Posterior vena cava (tissue), 2 donors: ENCODE measurements at regions not wholly inside any gene's neighbourhood (a gene's known extent, or its start where the extent isn't known, plus 50 kb on each side); places are given as distances from the start of the nearest gene placed in this dataset.
"Not testable (repeated sequence)": the region's sequence is repeated elsewhere in the genome, so short reads cannot be mapped to it uniquely, and the experiment has no call there.

Experiments
- DNase-seq: peaks from one replicate; pipeline ENCODE4 v3.0.0-alpha.2; 2020; ENCODE audit warnings: low spot score
- intact Hi-C, 2 donors: fragments of 100-400 bp; cut with DNase I; formaldehyde crosslinking; loops; one replicate each; pipeline versions ENCODE4 v1.14.1 to v1.14.2; 2022 to 2023
- donor health status: DM: yes; HTN: yes; CAD: no.
- donor health status: DM: yes; HTN: yes; CAD: no.

DNA sequence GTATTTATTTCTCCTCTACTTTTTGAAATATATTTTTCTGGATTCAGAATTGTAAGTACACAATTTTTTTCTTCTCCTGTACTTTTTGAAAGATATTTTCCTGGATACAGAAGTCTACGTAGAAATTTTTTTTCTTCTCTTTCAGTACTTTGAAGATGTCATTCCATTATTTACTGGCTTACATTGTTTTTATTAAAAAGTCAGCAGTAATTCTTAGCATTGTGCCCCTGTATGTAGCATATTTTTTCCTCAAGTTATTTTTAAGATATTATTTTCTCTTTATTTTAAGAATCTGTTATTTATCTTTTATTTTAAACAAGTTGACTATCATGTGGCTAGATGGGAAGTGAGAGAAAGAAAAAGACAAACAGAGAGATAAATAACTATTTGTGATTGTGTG lies 119.0 kb upstream of the NPSR1 start:
- no peak for DNase-seq
- intact Hi-C loops: no loop called here

DNA sequence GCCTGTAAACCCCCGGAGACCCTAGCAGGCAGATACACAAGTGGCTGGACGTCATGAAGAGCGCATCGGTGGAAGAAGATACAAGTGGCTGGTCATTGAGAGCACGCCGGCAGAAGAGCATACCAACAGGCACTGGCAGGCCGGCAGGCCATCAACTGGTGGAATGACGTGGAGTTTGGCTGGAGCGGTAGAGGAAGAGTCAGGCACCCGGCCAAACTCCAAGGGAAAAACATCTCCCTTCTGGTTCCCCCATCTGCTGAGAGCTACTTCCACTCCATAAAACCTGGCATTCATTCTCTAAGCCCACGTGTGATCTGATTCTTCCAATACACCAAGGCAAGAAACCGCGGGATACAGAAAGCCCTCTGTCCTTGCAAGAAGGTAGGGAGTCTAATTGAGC lies 113.4 kb upstream of the NPSR1 start:
- intact Hi-C loops: no loop called here
- peak; percentile 66 for DNase-seq

DNA sequence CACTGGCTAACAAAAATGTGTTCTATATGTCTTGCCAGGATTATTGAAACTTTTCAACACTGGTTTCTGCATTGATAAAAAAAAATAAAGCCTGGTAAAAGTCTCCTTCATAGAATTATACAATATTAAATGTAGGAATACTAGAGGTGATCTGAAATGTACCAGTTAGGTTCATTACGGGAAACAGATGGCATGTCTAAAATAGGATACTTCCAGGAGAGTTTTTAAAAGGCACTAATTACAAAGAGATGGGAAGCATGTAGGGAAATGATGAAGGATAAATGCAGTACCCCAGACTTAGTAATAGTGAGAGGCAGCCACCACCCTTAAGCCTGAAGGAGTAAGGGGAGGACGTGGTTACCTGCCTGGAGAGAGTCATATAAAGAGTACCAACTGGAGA lies 107.0 kb upstream of the NPSR1 start:
- DNase-seq: no peak
- intact Hi-C loops: no loop called here

DNA sequence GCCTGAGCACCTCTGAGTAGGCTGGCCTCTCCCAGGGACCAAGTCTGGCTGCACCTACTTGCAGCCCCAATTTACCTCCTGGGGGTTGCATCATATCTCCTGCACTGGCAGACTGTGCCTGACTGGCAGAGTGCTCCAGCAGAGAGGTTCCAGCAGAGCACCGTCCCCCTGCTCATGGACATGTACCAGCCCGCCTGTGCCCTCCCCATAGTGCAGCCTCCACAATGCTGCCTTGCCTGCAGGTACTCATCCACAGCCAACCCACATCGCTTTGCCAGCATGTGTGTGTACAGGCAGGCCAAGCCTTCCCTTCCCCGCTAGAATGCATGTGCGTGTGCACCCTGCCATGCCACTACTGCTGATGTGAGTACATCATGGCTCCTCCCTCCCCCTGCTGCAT lies 105.5 kb upstream of the NPSR1 start:
- intact Hi-C loops: no loop called here
- DNase-seq: no peak

DNA sequence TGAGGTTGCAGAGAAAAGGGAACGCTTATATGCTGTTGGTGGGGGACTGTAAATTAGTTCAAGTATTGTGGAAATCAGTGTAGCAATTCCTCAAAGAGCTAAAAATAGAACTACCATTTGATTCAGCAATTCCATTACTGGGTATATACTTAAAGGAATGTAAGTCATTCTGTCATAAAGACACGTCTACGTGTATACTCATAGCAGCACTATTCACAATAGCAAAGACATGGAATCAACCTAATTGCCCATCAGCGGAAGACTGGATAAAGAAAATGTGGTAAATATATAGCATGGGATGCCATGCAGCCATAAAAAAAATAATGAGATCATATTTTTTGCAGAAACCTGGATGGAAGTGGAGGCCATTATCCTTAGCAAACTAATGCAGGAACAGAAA lies 100.0 kb upstream of the NPSR1 start:
- DNase-seq: no peak
- intact Hi-C loops: no loop called here

DNA sequence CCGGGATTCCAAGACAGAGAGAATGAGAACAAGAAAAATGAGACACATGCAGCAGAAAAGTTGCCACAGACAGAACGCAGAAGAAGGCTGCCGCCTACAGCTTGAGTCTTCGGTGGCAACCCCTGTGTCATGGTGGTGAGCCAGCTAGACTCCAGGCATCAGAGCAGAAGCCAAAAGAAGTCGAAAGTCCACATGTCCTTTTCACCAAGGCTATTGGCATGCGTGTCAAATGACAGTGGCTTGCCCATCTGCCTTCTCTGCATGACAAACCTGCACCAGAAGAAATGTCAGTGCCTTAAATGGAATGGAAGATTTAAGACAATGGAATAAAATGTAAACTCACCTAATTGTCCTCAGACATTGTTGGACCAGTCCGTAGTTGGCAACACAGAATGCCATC lies 93.9 kb upstream of the NPSR1 start:
- intact Hi-C loops: no loop called here

DNA sequence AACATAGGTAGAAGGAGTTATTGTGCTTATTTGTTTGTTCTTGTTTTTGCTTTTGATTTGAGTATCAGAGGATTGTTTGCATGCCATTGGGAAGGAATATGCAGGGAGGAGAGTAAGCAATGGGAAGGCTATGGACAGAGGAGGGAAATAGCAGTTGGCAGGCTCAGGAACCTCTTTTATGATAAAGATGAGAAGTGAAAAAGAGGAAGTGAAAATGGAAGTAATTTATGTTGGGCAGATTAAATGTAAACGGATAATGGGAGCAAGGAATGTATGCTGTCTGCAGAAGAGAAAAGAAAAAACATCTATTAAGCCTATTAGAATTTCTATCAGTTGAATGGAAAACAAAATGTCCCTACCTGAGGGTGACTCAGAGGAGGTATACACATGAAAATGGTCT lies 90.1 kb upstream of the NPSR1 start:
- DNase-seq: no peak
- intact Hi-C loops: no loop called here

More for the DNA sequence above, 93.9 kb upstream of the NPSR1 start:
- DNase-seq: no peak

DNA sequence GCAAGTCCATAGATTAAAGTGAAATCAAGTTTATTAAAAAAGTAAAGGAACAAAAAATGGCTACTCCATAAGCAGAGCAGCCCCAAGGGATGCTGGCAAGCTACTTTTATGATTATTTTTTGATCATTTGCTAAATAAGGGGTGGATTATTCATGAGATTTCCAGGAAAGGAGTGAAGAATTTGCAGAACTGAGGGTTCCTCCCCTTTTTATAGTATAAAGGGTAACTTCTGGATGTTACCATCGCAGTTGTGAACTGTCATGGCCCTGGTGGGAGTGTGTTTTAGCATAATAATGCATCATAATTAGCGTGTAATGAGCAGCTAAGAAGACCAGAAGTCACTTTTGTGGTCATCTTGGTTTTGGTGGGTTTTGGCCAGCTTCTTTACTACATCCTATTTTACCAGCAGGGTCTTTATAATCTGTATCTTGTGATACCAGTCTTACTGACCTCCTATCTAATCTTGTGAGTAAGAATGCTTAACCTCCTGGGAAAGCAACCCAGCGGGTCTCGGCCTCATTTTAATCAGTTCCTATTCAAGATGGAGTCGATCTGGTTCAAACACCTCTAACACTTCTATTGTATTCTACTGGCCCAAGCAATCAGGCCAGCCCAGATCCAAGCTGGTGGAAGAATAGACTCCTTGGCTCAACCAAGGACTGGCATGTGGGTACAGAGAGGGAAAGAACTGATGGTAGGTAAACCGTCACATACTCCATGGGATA lies 87.9 kb upstream of the NPSR1 start:
- intact Hi-C loops: no loop called here
- DNase-seq: no peak

DNA sequence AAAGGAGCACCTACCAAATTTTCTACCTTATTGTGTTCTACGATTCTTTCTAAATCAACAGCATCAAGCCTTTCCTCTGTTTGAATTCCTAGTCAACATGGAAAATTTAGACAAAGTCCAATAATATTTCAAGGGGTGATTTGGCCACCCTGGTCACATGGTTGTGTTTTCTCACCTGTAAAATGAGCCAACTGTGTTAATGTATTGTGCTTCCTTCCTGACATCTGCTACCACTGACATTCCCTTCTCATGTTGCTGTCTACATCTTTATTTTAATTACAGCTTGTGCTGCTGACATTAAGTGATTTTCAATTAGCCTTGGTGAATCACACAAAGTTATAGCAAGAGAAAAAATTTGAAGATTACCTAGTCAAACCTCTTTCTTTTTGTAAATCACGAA lies 83.0 kb upstream of the NPSR1 start:
- intact Hi-C loops: no loop called here
- no peak for DNase-seq

DNA sequence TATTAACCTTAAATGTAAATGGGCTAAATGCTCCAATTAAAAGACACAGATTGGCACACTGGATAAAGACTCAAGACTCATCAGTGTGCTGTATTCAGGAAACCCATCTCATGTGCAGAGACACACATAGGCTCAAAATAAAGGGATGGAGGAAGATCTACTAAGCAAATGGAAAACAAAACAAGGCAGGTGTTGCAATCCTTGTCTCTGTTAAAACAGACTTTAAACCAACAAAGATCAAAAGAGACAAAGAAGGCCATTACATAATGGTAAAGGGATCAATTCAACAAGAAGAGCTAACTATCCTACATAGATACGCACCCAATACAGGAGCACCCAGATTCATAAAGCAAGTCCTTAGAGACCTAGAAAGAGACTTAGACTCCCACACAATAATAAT lies 80.1 kb upstream of the NPSR1 start:
- DNase-seq, intact Hi-C loops: not testable (repeated sequence)

DNA sequence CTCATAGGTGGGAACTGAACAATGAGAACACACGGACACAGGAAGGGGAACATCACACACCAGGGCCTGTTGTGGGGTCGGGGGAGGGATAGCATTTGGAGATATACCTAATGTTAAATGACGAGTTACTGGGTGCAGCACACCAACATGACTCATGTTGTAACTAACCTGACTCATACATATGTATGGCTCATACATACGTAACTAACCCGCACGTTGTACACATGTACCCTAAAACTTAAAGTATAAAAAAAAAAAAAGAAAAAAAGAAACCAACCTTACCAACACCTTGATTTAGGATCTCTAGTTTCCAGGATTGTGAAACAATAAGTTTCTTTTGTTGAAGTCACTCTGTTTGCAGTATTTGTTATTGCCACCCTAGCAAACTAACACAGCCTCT lies 76.3 kb upstream of the NPSR1 start:
- intact Hi-C loops, DNase-seq: not testable (repeated sequence)

DNA sequence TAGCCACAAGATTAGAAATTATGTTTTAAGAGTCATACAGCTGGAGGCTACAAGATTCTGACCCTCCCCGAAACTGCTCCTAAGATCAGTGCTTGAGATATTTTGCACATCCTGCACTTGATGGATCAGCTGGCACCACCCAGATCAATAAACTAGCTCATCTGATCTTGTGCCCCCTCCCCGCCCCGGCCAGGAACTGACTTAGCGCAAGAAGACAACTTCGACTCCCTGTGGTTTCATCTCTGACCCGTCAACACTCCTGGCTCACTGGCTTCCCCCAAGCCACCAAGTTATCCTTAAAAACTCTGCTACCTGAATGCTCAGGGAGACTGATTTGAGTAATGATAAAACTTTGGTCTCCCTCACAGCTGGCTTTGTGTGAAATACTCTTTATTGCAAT lies 73.5 kb upstream of the NPSR1 start:
- DNase-seq: no peak
- intact Hi-C loops: no loop called here

DNA sequence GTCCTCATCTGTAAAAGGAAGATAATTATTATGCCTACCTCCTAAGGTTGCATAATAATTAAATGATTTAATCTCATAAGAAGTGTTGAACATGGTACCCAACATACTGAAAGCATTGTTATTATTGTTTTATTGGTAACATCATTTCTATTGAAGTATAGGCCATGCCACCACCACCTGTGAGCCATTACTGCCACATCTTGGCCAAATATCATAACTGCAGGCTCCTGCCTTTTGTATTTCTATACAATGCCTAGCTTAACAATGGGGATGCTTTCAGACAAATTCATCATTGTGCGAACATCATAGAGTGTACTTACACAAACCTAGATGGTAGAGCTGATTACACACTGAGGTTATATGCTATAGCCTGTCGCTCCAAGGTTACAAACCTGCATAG lies 61.1 kb upstream of the NPSR1 start:
- DNase-seq: no peak
- intact Hi-C loops: no loop called here

DNA sequence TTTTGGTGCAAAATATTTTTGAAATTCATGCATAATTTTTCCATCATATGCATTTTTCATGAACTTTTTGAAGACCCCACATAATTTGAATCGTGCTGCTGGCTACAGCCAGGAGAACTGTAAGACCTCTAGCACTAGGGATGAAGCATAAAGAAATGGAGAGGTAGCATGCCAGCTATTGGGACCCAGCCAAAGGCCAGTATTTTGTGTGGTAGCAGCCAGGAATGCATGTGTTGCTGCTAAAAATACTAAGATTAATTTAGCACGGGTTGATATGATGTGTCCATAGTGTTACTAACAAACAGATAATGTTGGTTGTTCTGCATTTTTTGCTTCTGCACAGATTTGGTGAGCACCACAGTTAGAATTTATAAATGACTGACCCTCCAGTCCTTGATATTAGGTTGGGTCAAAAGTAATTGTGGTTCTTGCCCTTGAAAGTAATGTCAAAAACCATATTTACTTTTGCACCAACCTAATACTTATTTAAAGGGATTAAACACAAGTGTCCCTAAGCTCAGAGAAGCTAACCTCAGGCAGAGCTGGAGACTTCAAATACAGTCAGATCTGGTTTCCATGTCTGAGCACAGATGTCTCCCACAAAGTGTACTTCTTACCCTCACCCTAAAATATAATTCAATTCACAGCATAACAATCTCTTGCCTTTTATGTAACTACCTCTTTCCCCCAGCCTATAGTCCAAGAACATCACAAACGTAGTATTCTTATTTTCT lies 54.1 kb upstream of the NPSR1 start:
- intact Hi-C loops: no loop called here
- DNase-seq: no peak
